Loucy (cell line): ENCODE measurements at regions not wholly inside any gene's neighbourhood (a gene's known extent, or its start where the extent isn't known, plus 50 kb on each side); places are given as distances from the start of the nearest gene placed in this dataset.

ENCODE experiments used
- CTCF ChIP-seq: fragments of 200-600 bp; sonication (generic); conservative IDR thresholded peaks from 2 replicates; pipeline ENCODE4 v1.5.1; 2014; ENCODE audit warnings: mild to moderate bottlenecking, antibody characterized with exemption, low read length
- EZH2phosphoT487 ChIP-seq: fragments of 200-600 bp; IDR thresholded peaks from 2 replicates; pipeline ENCODE4 v1.6.1; 2018; ENCODE audit warnings: antibody characterized with exemption, mild to moderate bottlenecking, moderate library complexity, borderline replicate concordance

GRCh38 chr13:88483202-88483601 lies 812.0 kb downstream of the SLITRK5 start:
- TF ChIP-seq CTCF, result no peak
- no peak for TF ChIP-seq EZH2phosphoT487
